Activated T-cell treated with anti-CD3 and anti-CD28 coated beads, Interleukin-2, amount 50 U/mL, for 4 hours (primary cell): ENCODE measurements at regions not wholly inside any gene's neighbourhood (a gene's known extent, or its start where the extent isn't known, plus 50 kb on each side); places are given as distances from the start of the nearest gene placed in this dataset.
A peak's percentile ranks its signal among the peaks of the same experiment; 100 is the strongest.
"Not testable (repeated sequence)": the region's sequence is repeated elsewhere in the genome, so short reads cannot be mapped to it uniquely, and the experiment has no call there.

Source experiments
- ATAC-seq, 2 donors: fragments of 200-7000 bp; cut with Tn5 transposase; one replicate each; pipeline ENCODE4 v1.10.0; 2021
- DNase-seq: peaks from one replicate; pipeline ENCODE4 v3.0.0-alpha.2; 2020
- H3K27me3 Mint-ChIP-seq: one replicate; pipeline ENCODE4 v1.8.0; 2021; ENCODE audit warnings: low read depth, mixed read lengths
- H3K36me3 Mint-ChIP-seq: one replicate; pipeline ENCODE4 v1.8.0; 2022; ENCODE audit warnings: mixed read lengths; ENCODE audit not compliant: insufficient read depth
- H3K4me1 Mint-ChIP-seq: one replicate; pipeline ENCODE4 v1.8.0; 2021; ENCODE audit warnings: low read depth, mixed read lengths
- H3K4me3 Mint-ChIP-seq: one replicate; pipeline ENCODE4 v1.8.0; 2021; ENCODE audit warnings: mild to moderate bottlenecking, moderate library complexity, mixed read lengths
- H3K9me3 Mint-ChIP-seq: one replicate; pipeline ENCODE4 v1.8.0; 2021; ENCODE audit warnings: mixed read lengths

DNA sequence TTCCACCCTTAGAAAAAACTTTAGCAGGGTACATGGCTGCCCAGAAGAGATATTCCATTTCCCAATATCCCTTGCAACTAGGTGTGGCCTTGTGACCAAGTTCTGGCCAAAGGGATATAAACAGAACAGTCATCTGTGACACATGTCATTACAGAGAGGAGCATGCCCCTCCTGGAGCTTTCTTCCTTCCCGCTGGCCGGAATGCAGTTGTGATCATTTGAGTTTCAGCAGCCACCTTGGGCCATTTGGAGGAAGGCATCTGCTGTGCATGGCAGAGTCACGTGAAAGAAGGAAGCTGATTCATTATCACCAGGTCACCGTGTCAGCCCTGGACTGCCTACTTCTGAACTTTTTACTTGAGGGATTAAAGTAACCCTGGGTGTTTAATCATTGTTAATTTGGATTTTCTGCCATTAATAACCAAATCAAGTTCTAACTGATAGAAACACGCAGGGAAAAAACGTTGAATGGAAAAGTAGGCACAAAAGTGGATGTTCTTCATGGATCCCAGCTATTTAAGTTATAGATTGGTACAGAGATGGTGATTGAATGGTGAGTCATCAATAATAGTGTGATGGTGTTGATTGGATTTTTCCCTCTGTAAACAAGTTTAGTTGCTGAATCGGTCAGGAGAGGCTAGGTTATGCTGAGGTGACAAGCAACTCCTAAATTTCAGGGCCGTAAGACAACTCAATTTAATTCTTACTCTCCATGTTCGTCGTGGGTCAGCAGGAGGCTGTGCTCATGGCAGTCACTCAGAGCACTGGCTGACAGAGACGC is 80.7 kb upstream of the CCDC167 start:
- Mint-ChIP-seq H3K27me3 (no peaks in the 10 kb centered on the region), H3K9me3 (no peaks in the 10 kb centered on the region), H3K36me3 (no peaks in the 10 kb centered on the region), H3K4me3 (no peak overlapping the region), H3K4me1 (no peaks in the 10 kb centered on the region)
- DNase-seq (no peak), ATAC-seq (no peak)

DNA sequence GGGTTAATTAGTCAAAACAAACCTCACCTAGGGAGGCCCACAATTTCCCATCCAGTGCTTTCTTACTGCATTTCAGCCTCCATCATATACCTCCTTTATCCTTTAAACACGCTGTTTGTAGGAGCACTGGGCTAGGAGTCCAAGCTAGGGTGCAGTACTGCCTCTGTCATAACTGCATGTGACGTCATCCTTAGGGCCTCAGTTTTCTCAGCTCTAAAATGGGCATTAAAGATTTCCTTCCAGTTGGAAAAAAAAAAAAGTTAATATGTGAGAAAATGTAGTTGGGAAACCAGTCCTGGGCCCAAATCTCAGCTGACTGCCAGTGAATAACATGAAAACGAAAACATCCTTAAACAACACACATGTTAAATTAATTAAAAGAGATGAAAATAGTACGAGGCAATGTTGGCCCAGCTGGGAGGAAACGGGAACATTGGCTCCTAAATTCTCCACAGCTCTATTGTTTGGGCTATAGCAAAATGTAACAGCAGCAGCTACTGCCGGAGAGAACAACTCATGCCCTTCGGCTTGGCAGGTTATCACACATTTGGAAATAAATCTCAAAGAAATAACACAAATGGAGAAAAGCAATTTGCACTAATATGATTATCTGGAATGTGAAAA is 79.9 kb upstream of the CCDC167 start:
- no peaks in the 10 kb centered on the region for H3K4me1 Mint-ChIP-seq
- no peaks in the 10 kb centered on the region for H3K9me3 Mint-ChIP-seq
- ATAC-seq (no peak), DNase-seq (no peak)
- H3K27me3 Mint-ChIP-seq = no peaks in the 10 kb centered on the region
- H3K36me3 Mint-ChIP-seq = no peaks in the 10 kb centered on the region
- no peak overlapping the region for H3K4me3 Mint-ChIP-seq

- no peaks in the 10 kb centered on the region for H3K4me1 Mint-ChIP-seq
- H3K36me3 Mint-ChIP-seq = no peaks in the 10 kb centered on the region
- no peaks in the 10 kb centered on the region for H3K27me3 Mint-ChIP-seq
- no peak overlapping the region for H3K4me3 Mint-ChIP-seq
- ATAC-seq (no peak), DNase-seq (no peak)
- no peaks in the 10 kb centered on the region for H3K9me3 Mint-ChIP-seq
These were observed 78.4 kb upstream of the CCDC167 start for GRCh38 chr6:37578104-37578503.

- H3K4me1 Mint-ChIP-seq = no peaks in the 10 kb centered on the region
- DNase-seq = no peak
- no peaks in the 10 kb centered on the region for H3K27me3 Mint-ChIP-seq
- H3K9me3 Mint-ChIP-seq = no peaks in the 10 kb centered on the region
- ATAC-seq = no peak
- no peaks in the 10 kb centered on the region for H3K36me3 Mint-ChIP-seq
- H3K4me3 Mint-ChIP-seq = no peak overlapping the region
These were observed 76.6 kb upstream of the CCDC167 start for GRCh38 chr6:37576336-37576737.

- no peaks in the 10 kb centered on the region for H3K36me3 Mint-ChIP-seq
- no peaks in the 10 kb centered on the region for H3K4me1 Mint-ChIP-seq
- ATAC-seq = no peak
These were observed 75.5 kb upstream of the CCDC167 start for GRCh38 chr6:37575221-37575620.

GRCh38 chr6:37572334-37572733 is 72.6 kb upstream of the CCDC167 start:
- no peaks in the 10 kb centered on the region for H3K36me3 Mint-ChIP-seq
- H3K9me3 Mint-ChIP-seq = no peaks in the 10 kb centered on the region
- ATAC-seq = no peak
- no peak for DNase-seq
- H3K27me3 Mint-ChIP-seq = no peaks in the 10 kb centered on the region
- no peaks in the 10 kb centered on the region for H3K4me1 Mint-ChIP-seq
- H3K4me3 Mint-ChIP-seq = no peak overlapping the region

More at GRCh38 chr6:37575221-37575620, 75.5 kb upstream of the CCDC167 start:
- Mint-ChIP-seq H3K4me3 (no peak overlapping the region), H3K9me3 (no peaks in the 10 kb centered on the region), H3K27me3 (no peaks in the 10 kb centered on the region)
- no peak for DNase-seq

- Mint-ChIP-seq H3K4me3 (no peak overlapping the region), H3K36me3 (no peaks in the 10 kb centered on the region), H3K4me1 (peaks cover 2% of the 10 kb centered on the region), H3K9me3 (no peaks in the 10 kb centered on the region), H3K27me3 (no peaks in the 10 kb centered on the region)
- no peak for ATAC-seq
- no peak for DNase-seq
These were observed 70.9 kb upstream of the CCDC167 start for GRCh38 chr6:37570482-37571133.

DNA sequence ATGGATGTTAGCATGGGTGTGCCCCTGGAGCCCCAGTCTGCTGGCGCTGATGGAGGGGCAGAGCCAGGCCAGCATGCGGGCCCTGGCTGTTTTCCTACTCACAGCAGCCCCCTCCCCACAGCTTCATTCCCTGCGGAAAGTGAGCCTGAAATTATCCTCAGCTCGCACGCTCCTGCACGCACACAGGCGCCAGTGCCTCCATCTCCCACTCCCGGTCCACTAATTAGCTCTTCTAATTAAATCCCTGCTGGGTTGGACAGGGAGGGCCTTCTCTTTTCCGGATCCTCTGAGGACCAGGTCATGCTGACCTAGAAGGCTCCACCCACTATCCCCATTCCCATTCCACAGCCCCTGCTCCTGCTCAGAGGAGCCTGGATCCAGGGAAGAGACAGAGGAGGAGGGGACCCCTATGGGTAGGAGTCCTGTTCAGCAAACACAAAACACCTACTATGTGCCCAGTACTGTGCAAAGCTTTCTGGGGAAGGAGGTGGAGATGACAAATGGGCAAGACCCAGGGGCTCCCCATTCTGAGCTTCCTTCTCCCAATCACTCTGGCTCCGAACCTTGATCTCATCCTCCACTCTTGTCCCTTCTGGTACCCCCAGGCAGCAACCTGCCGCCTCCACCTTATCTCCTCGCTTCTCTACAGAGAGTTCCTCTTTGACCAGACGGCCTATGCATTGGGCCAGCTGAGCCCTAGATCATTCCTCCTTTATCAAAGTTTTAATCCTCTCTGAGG is 70.2 kb upstream of the CCDC167 start:
- H3K4me3 Mint-ChIP-seq = no peak overlapping the region
- ATAC-seq (no peak), DNase-seq (no peak)
- no peaks in the 10 kb centered on the region for H3K27me3 Mint-ChIP-seq
- H3K4me1 Mint-ChIP-seq = peaks cover 2% of the 10 kb centered on the region
- H3K36me3 Mint-ChIP-seq = no peaks in the 10 kb centered on the region
- no peaks in the 10 kb centered on the region for H3K9me3 Mint-ChIP-seq

- H3K27me3 Mint-ChIP-seq = no peaks in the 10 kb centered on the region
These were observed 69.6 kb upstream of the CCDC167 start for GRCh38 chr6:37569317-37569716.

GRCh38 chr6:37566950-37567349 is 67.3 kb upstream of the CCDC167 start:
- DNase-seq (no peak), ATAC-seq (no peak)
- Mint-ChIP-seq H3K36me3 (no peaks in the 10 kb centered on the region), H3K4me1 (peaks cover 2% of the 10 kb centered on the region), H3K4me3 (no peak overlapping the region), H3K27me3 (no peaks in the 10 kb centered on the region), H3K9me3 (no peaks in the 10 kb centered on the region)

More at GRCh38 chr6:37569317-37569716, 69.6 kb upstream of the CCDC167 start:
- H3K4me3 Mint-ChIP-seq = no peak overlapping the region
- DNase-seq (no peak), ATAC-seq (no peak)
- H3K36me3 Mint-ChIP-seq = no peaks in the 10 kb centered on the region
- H3K9me3 Mint-ChIP-seq = no peaks in the 10 kb centered on the region
- H3K4me1 Mint-ChIP-seq = peaks cover 2% of the 10 kb centered on the region

GRCh38 chr6:37566111-37566949 is 66.6 kb upstream of the CCDC167 start:
- no peaks in the 10 kb centered on the region for H3K36me3 Mint-ChIP-seq
- peaks cover 2% of the 10 kb centered on the region for H3K4me1 Mint-ChIP-seq
- ATAC-seq (peak; percentile 96 to 97), DNase-seq (peak; percentile 72)
- no peaks in the 10 kb centered on the region for H3K27me3 Mint-ChIP-seq
- H3K4me3 Mint-ChIP-seq = peak overlapping the region; percentile 57
- no peaks in the 10 kb centered on the region for H3K9me3 Mint-ChIP-seq

GRCh38 chr6:37565267-37566110 is 65.8 kb upstream of the CCDC167 start:
- DNase-seq (no peak), ATAC-seq (no peak)
- Mint-ChIP-seq H3K9me3 (no peaks in the 10 kb centered on the region), H3K4me1 (peaks cover 6% of the 10 kb centered on the region), H3K4me3 (peak overlapping the region; percentile 57), H3K36me3 (no peaks in the 10 kb centered on the region), H3K27me3 (no peaks in the 10 kb centered on the region)

GRCh38 chr6:37562926-37563288 is 63.2 kb upstream of the CCDC167 start:
- H3K9me3 Mint-ChIP-seq, DNase-seq, H3K27me3 Mint-ChIP-seq, ATAC-seq, H3K4me3 Mint-ChIP-seq, H3K36me3 Mint-ChIP-seq: not testable (repeated sequence)
- H3K4me1 Mint-ChIP-seq = peaks cover 25% of the 10 kb centered on the region
